HG03432 (cell line): ENCODE measurements at regions not wholly inside any gene's neighbourhood (a gene's known extent, or its start where the extent isn't known, plus 50 kb on each side); places are given as distances from the start of the nearest gene placed in this dataset.

Experiments
- ATAC-seq: cut with Tn5 transposase; IDR thresholded peaks from one replicate; pipeline ENCODE4 v1.9.1; 2021; ENCODE audit warnings: mild to moderate bottlenecking, moderate library complexity; ENCODE audit not compliant: unreplicated experiment

DNA sequence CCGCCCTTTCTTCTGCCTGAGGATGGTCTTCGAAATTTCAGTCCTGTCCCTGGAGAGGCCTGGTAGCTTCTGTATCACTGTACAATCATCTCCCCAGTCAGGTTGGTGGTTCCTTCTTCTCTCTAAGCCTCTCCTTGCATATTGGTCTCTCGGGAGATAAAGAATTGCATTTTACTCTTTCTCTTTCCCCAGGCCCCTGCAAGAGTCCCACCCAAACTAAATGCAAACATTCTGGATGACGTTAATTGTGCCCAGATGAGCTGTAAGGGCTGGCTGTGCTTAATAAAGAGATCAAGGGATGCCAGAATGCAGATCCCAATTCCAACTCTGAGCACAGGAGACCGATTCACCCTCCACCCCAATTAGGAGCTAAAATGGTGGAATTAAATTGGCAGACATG lies 835.4 kb upstream of the TMEM132C start:
- no peak for ATAC-seq

DNA sequence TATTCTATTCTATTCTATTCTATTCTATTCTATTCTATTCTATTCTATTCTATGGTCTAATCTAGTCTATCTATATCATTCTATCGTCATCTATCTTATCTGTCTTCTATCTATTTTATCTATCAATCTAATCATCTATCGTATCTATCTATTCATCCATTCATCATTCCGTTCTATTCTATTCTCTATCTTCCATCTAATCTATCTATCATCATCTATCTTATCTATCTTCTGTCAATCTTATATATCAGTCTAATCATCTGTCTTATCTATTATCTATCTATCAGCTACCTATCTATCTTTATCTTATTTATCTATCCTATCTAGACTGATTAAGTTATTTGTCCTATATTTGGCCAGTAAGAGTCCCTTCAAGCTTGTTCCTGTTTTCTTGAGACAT lies 831.5 kb upstream of the TMEM132C start:
- ATAC-seq, result no peak

DNA sequence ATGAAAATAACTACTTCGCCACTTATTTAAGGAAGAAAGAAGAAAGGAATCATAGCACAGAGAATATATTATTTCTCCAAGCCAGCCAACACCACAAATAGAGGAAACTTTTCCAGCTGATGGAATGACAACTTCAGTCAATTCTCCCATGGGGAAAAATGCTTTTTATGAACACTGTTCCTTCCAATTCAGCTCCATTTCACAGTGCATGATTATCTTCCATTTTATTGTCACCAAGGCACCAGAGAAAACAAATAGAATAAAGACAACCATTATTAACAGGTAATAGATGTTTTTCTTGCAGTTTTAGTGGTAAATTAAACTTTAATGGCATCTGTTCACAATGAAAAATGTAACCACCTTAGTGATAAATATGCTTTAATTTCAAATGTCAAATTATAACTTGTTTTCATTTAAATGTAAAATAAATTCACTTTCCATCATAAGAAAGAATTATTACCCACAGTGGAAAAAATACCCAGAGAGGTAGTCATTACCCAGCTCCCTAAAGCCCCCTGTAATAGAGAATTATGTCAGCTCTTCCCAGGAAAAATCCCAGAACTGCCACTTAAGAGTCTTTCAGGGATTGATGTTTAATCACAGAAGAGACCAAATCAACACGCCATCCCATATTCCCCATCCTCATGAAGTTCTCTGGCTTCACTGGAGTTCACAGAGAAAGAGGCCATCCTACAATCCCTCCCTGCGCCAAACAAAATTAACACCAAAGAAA lies 828.3 kb upstream of the TMEM132C start:
- no peak for ATAC-seq

DNA sequence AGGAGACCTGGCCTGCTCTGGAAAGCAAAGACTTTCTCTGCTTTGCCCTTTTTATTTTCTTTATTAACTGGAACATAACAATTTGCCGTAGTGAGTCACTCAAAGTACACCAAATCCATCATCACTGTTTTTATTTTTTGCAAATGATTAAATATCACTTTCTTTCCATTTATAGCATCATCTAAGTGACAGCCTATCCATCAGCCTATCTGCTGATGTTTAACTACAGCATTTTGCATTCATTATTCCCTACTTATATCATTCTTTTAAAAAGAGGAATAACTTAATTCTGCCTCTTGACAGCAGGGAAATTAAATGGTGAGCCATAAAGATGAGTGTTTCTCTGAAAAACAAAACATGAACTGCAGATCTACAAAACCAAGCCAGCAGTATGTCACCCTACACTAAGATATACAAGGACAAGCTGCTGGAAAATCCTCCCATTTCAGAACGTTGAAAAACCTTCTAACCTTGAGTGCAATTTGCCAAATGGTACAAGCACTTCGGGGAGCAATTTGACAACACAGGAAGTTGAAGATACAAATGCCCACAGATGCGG lies 821.3 kb upstream of the TMEM132C start:
- no peak for ATAC-seq

DNA sequence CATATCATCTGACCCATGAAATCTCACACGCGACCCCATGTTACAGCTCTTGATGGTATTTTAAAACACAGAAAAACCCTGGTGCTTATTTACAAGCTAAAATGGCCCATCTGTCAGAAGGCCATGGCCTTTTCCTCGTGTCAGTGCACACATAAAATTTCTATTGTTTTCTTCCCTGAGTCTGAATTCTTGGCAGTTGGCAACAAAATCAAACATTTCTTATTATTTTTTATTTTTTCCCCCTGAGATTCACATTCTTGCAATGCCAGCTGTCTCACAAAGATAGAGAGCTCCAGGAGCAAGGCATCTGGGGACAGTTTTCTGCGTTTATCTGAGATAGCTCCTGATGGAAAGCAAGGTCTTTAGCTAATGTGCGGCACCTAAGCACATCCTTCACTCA lies 818.1 kb upstream of the TMEM132C start:
- no peak for ATAC-seq

DNA sequence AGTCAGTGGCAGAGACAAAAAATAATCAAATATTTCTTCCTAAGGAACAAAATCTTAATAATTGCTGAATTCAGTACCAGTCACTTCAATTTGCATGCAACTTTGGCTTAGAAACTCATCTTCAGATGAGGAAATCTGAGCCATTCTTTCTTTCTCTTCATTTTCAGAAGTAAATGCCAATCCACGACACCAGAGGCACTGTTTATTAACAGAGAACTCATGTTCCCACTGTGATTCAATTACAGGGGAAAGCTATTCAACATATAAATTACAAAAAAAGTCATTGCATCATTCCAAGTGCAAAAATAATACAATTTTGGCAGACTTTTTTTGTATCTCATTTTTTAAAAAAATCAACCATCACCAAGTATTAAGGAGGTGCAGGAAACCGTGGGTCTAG lies 816.1 kb upstream of the TMEM132C start:
- ATAC-seq, result no peak

DNA sequence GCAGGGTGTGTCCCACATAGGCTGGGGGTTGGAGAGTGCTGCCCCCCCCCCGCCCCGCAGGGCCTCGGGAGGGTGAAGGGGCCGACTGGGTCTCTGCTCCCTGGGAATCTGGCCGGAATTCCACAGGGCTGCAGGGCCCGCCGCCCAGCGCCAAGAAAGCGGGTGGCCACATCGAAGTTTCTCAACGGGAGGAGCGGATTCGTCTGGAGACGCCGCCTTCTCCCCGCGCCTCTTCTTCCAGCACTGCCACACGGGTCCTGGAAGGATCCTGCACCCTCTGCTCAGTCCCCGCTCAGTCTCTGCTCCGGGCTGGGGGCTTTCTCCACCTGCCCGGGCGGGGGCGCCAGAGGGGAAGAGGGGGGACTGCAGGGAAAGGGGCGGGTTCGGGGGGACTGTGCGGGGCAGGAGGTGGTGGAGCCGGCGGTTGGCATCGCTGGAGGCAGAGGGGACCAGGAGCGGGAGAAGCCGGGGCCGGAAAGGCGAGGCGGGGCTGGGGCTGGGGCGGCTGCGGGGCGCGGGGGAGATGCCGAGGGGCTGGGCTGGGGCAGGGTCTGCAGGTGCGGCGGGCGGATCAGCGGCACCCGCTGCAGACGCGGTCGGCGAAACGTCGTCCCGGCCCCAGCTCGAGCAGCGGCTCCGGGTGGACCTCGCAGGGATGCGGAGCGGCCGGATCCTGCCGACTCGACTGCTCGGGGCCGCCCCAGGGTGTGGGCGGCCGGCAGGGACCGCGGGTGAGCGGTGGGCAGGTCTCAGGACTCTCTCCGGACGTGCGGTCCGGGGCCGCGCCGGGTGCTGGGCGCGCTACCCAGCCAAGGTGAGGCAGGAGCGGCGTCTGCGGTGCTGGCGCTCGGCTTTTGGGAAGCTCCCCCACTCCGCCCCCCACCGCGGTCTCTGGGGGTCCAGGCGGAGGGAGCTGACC lies 811.4 kb upstream of the TMEM132C start:
- ATAC-seq, result no peak

DNA sequence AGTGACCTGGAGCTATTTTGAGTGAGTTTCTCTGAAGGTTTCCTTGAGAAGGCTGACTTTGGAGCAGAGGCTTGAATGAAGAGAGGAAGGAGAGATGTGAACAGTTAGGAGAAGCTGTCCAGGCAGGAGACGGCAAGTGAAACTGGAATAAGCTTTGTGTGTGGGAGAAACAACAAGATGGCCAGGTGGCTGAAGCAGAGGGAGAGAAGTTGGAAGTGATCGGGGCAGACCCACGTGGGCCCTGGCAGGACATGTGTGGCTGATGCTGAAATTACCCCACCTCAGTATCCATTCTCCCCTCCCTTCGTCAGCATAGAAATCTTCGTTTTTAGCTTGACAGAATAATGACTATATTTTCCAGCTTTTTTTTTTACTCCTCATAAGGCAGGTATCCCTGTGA lies 809.2 kb upstream of the TMEM132C start:
- no peak for ATAC-seq

DNA sequence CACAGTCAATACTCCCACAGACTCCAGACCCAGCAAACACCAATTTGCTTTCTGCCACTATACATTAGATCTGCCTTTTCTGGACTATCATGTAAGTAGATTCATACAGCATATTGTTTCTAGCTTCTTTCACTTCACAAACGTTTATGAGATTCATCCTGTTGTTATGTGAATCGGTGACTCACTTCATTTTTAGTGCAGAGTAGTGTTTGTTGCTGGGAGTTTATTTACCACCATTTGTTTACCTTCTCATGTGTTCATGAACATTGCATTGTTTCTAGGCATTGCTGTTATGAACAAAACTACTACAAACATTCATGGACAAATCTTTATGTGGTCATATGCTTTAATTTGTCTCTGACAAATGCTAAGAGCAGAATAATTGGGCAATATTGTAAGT lies 807.8 kb upstream of the TMEM132C start:
- no peak for ATAC-seq

DNA sequence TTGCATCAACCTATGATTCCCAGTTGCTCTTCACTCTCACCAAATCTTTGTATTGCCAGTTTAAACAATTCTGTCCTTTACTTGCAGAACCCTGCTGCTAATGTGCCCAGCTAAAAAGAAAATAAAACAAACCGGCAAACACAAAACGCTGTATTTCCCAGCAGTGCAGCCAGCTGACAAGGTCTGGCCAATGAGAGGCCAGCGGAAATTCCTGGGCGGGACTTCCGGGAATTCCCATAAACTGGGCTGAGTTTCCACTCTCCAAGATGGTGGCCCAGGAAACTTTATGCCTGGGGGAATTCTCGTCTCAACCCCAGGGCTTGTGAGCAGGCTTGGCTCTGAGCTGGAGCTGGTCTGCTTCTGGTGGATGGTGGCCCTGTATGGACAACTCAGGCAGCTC lies 807.3 kb upstream of the TMEM132C start:
- no peak for ATAC-seq

DNA sequence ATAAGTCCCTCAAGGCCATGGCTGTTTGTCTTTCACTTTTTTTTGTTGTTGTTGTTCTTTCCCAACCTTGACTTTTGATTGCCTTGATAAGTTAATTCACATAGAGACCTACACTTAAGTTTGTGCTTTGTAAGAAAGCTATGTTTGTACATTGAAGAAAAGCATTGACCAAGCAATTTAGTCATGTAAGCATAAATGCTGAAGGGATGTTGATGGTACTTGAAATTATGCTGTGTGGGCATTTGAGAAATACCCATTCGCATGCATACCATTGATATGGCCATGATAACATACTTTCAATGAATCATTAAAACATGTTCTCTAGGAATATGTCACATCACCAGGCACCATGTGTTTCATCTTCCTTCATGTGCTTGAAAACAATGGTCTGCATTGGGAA lies 803.7 kb upstream of the TMEM132C start:
- no peak for ATAC-seq

DNA sequence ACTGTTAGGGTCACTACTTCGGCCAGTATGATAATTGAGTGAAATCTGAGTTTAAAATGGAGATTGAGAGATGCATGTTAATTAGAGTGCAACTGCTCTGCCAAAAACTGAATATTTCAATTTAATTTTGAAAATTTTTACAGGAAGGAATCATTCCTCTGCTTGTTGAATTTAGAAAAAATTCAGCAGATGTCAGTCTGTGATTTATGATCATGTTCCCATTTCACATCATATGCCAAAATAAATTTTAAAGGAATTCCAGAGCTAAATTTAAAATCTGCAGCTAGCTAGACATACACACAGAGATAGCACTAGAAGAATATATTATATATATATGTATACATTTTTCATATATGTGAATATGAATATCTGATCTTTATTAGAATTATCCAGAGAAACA lies 797.6 kb upstream of the TMEM132C start:
- ATAC-seq, result no peak

DNA sequence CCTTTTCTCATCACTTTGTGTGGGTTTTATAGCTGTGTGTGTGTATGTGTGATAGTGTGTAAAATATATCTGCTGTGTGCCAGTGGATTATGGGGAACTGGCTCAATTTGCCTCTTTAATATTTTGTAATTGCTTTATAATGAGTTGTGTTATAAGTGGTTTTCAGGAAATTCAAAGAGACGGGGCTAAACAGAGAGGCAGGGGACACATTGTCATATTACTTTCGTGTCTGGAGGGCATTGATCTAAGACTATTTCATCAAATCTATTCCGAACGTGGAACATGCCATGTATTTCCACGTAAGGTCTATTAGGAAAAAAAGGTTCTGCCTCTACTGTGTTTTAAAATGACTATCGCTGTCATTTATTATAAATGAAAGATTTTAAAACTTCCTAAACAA lies 793.2 kb upstream of the TMEM132C start:
- no peak for ATAC-seq

DNA sequence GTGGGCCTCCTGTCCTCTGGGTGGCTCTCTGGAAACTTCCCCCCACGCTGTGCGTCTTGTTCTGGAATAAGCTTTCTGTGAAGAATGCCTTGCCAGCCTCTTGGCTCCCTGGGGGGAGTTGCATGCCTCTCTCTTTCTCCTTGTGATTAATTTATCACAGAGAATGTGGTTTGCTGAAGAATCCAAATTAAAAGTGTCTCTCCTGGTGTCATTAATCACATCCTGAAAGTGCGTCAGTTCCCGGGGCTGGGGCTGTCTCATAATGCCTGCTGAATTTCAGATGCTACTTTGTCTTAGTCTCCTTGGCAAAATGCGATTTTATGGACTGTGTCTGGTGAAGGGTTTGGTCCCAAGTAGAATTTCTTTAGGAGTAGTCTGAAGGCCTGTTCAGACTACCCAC lies 787.7 kb upstream of the TMEM132C start:
- ATAC-seq, result no peak

DNA sequence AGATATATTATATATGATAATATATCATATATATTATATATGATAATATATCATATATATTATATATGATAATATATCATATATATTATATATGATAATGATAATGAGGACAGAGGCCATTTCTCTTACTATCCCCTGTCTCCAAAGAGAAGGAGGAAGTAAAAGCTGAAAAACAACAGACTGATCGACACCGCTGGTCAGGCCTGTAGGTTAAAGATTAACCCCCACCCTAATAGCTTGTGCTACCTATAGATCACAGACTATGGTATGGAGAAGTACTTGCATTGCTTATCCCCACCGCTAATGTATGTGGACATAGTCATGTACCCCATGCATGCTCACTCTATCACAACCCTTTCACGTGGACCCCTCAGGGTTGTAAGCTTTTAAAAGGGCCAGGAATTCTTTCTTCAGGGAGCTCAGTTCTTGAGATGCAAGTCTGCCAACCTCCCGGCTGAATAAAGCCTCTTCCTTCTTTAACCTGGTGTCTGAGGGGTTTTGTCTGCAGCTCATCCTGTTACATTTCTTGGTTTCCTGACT lies 786.1 kb upstream of the TMEM132C start:
- no peak for ATAC-seq

DNA sequence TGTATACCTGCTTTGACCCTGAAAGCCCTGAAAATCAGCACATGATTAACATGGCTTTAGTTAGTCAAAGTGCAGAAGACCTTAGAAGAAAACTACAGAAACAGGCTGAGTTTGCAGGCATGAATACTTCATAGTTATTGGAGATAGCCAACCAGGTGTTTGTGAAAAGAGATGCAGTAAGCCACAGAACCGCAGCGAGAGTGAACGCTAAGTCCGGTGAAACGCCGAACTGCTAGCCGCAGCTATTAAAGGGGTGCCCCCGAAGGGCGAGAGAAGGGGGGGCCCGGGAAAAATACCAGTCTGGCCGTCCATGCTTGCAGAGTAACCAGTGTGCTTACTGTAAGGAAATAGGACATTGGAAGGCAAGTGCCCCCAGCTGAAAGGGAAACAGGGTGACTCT lies 784.0 kb upstream of the TMEM132C start:
- no peak for ATAC-seq

DNA sequence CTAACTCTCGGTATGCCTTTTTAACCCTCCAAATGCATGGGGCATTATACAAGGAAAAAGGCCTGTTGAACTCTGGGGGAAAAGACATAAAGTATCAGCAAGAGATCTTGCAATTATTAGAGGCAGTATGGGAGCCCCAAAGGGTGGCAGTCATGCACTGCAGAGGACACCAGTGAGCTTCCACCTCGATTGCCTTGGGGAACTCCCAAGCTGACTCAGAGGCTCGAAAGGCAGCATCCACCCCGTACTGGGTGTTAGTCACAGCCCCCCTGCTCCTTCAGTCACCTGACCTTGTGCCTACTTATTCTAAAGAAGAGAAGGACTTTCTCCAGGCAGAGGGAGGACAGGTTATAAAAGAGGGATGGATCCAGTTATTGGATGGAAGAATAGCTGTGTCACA lies 781.4 kb upstream of the TMEM132C start:
- ATAC-seq, result peak; percentile 65

DNA sequence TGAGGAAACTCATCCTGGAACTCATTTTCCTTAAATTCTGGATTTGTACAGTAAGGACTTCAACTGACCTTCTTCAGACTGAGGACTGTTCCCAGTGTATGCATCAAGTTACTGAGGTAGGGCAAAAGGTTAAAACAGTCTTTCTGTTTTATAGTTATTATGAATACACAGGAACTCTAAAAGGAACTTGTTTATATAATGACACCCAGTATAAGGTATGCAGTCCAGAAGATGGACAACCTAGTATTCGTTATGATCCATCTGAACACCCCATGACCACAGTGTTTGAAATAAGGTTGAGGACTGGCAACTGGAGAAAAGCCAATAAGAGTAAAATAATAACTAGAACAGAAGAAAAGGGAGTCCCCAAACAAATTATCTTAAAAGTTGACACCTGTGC lies 779.9 kb upstream of the TMEM132C start:
- no peak for ATAC-seq

DNA sequence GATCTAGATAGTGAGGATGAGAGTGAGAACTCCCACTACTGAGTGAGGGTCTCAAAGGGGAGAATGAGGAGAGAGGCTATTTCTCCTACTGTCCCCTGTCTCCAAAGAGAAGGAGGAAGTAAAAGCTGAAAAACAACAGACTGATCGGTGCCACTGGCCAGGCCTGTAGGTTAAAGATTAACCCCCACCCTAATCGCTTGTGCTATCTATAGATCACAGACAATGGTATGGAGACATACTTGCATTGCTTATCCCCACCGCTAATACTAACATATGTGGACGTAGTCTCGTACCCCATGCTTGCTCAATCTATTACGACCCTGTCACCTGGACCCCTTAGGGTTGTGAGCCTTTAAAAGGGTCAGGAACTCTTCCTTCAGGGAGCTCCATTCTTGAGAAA lies 777.9 kb upstream of the TMEM132C start:
- ATAC-seq, result no peak

DNA sequence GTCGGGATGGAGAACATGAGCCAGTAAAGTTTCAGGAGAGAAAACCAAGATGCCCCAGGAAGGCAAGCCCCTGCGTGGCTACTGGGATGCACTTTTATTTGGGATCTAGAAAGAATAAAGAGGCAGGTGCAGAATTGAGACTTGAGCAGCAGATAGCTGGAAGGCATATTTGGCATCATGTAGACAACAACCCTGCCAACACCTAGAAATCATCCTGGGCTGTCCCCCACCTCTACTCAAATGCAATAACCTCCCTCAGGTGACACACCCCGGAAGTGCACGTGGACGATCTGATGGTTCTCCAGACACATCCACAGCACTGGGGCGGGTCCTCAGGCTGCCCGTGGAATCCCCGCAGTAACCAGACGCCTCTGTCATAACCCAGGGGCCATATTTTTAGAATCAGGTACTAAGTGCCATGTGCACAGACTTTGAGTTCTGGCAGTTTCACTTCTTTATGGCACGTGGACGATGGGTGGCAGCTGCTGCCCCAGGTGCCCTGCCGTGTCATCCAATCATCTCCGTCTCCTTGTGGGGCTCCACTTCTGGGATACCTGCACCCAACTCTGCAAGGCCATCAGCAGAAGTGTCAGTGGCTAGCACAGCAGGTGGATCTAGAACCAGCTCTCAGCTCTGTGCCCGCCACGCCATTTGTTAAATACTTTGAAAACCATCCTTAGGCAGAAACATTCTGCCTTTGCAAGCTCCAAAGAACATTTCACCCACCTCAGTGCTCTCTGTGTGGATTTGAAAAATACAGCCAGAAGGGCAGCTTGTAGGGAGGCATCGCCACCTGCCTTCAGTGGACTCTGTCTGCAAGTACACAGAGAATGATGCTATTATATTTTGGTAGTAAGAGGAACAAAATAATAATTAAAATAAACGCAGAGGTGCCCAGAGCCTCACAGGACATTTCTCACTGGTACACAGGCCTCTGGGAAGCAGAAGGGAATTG lies 771.7 kb upstream of the TMEM132C start:
- ATAC-seq, result no peak

DNA sequence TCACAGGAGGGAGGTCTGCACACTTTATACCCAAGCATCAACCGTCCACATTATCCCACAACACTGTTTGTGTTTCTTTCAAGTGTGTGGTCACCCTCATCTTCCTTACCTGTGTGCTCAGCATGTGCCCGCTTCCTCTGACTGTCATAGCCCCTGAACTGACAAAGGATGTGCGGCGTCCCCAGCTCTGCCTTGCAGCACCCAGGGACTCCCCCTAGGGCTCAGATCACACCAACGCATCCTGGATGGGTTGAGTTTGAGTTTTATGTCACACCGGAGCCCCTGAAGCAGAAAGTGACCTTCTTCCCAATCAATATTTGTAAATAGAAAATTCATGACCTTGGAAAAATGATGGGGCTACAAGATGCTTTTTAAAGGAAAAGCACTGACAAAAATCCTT lies 770.7 kb upstream of the TMEM132C start:
- no peak for ATAC-seq
